Left lung (tissue), 4 donors: ENCODE measurements at regions not wholly inside any gene's neighbourhood (a gene's known extent, or its start where the extent isn't known, plus 50 kb on each side); places are given as distances from the start of the nearest gene placed in this dataset.

Experiments
- ATAC-seq: fragments of 200-7000 bp; cut with Tn5 transposase; one replicate; pipeline ENCODE4 v1.9.1; 2020; ENCODE audit warnings: moderate library complexity
- DNase-seq, 4 donors: peaks; one replicate each; pipeline ENCODE4 v3.0.0-alpha.2; 2013 to 2020
- H3K27ac ChIP-seq, 2 donors: fragments of 200-600 bp; sonication (generic) in 1 of 2; one replicate each; pipeline versions ENCODE4 v1.5.0 to v1.8.0; 2020 to 2021
- H3K27me3 ChIP-seq, 2 donors: fragments of 200-600 bp; sonication (generic) in 1 of 2; one replicate each; pipeline versions ENCODE4 v1.5.0 to v1.8.0; 2020 to 2021
- H3K36me3 ChIP-seq, 2 donors: fragments of 200-600 bp; sonication (generic) in 1 of 2; one replicate each; pipeline versions ENCODE4 v1.5.0 to v1.8.0; 2020 to 2021
- H3K4me1 ChIP-seq, 2 donors: fragments of 200-600 bp; one replicate each; pipeline ENCODE4 v1.8.0; 2021
- H3K4me3 ChIP-seq, 2 donors: fragments of 200-600 bp; sonication (generic) in 1 of 2; one replicate each; pipeline versions ENCODE4 v1.5.0 to v1.8.0; 2020 to 2021; ENCODE audit warnings: mild to moderate bottlenecking in 1 of 2
- H3K9me3 ChIP-seq, 2 donors: fragments of 200-600 bp; sonication (generic) in 1 of 2; one replicate each; pipeline versions ENCODE4 v1.5.0 to v1.8.0; 2020 to 2021
- intact Hi-C, 2 donors: fragments of 100-400 bp; cut with DNase I; formaldehyde crosslinking; loops; one replicate each; pipeline versions ENCODE4 v1.11.2 to v1.14.2; 2022
- TF ChIP-seq, protein P1 (sequence below), 2 donors: fragments of 200-600 bp; sonication (generic) in 1 of 2; IDR thresholded peaks; one replicate each; pipeline versions ENCODE4 v1.5.0 to v1.8.0; 2021; ENCODE audit warnings: antibody characterized with exemption in 2 of 2
- donor health status: DM: no; HTN: yes; CAD: no.
- donor health status: DM: no; HTN: no; CAD: no.

GRCh38 chr9:24333629-24334028 is 212.1 kb downstream of the IZUMO3 start:
- no peaks in the 10 kb centered on the region for H3K9me3 ChIP-seq
- no peaks in the 10 kb centered on the region for H3K27me3 ChIP-seq
- no peaks in the 10 kb centered on the region for H3K36me3 ChIP-seq
- TF ChIP-seq, protein P1, sequence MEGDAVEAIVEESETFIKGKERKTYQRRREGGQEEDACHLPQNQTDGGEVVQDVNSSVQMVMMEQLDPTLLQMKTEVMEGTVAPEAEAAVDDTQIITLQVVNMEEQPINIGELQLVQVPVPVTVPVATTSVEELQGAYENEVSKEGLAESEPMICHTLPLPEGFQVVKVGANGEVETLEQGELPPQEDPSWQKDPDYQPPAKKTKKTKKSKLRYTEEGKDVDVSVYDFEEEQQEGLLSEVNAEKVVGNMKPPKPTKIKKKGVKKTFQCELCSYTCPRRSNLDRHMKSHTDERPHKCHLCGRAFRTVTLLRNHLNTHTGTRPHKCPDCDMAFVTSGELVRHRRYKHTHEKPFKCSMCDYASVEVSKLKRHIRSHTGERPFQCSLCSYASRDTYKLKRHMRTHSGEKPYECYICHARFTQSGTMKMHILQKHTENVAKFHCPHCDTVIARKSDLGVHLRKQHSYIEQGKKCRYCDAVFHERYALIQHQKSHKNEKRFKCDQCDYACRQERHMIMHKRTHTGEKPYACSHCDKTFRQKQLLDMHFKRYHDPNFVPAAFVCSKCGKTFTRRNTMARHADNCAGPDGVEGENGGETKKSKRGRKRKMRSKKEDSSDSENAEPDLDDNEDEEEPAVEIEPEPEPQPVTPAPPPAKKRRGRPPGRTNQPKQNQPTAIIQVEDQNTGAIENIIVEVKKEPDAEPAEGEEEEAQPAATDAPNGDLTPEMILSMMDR (IDR thresholded peaks at IDR 0.05): no peak
- no peak overlapping the region for H3K4me3 ChIP-seq
- intact Hi-C loops: no loop called here
- DNase-seq (no peak), ATAC-seq (no peak)
- no peak overlapping the region for H3K27ac ChIP-seq
- no peaks in the 10 kb centered on the region for H3K4me1 ChIP-seq

DNA sequence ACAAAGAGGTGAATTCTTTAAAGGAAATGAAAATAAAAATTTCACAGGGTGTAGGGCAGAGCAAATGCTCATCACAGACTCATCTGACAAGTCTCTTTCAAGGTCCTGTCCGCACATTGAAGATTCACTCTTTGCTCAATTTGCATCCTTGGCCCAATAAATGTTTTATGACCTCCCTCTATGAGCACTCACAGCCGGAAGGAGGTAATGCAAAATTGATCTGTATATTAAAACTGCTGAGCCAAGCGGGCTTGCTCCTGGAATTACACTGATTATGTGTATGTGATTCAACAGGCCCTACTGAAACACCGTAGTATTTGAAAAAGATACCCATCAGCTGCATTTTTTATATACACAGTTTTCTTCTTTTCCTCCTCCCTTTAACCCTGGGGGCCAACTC is 246.8 kb downstream of the IZUMO3 start:
- Histone ChIP-seq H3K9me3 (peaks cover 0 to 16% of the 10 kb centered on the region in 2 donors), H3K36me3 (no peaks in the 10 kb centered on the region), H3K27ac (no peak overlapping the region), H3K27me3 (no peaks in the 10 kb centered on the region), H3K4me1 (no peaks in the 10 kb centered on the region), H3K4me3 (no peak overlapping the region)
- intact Hi-C loops: no loop called here
- TF ChIP-seq, protein P1 (IDR thresholded peaks at IDR 0.05): no peak
- ATAC-seq: no peak
- no peak for DNase-seq

GRCh38 chr9:24297931-24298330 is 247.8 kb downstream of the IZUMO3 start:
- Histone ChIP-seq H3K27me3 (no peaks in the 10 kb centered on the region), H3K4me3 (no peak overlapping the region), H3K4me1 (no peaks in the 10 kb centered on the region), H3K9me3 (peaks cover 0 to 6% of the 10 kb centered on the region in 2 donors), H3K36me3 (no peaks in the 10 kb centered on the region), H3K27ac (no peak overlapping the region)
- DNase-seq: no peak
- TF ChIP-seq, protein P1 (IDR thresholded peaks at IDR 0.05): no peak
- intact Hi-C loops: no loop called here
- ATAC-seq: no peak

DNA sequence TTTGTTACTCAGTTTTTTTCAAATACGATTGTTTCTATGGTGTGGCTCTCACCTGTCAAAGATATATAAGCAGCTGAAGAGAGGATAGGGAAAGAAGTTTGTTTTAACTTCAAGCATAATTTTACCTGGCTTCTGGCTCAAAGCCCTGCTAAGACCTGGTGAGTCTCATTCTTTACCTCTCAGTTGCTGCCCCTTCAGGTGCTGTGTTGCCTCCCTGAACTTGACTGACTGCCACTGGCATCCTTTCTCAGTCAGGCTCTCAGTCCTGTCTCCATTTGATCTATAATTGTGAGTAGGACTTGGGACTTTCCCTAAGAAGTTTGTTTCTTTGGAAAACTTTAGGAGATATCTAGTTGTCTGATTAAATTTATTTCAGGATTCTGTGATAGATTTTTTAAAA is 249.6 kb downstream of the IZUMO3 start:
- no peak overlapping the region for H3K4me3 ChIP-seq
- H3K27me3 ChIP-seq: no peaks in the 10 kb centered on the region
- H3K4me1 ChIP-seq: no peaks in the 10 kb centered on the region
- H3K27ac ChIP-seq: no peak overlapping the region
- intact Hi-C loops: no loop called here
- TF ChIP-seq, protein P1 (IDR thresholded peaks at IDR 0.05): no peak
- H3K9me3 ChIP-seq: peaks cover 0 to 2% of the 10 kb centered on the region in 2 donors
- no peaks in the 10 kb centered on the region for H3K36me3 ChIP-seq
- DNase-seq (no peak), ATAC-seq (no peak)

DNA sequence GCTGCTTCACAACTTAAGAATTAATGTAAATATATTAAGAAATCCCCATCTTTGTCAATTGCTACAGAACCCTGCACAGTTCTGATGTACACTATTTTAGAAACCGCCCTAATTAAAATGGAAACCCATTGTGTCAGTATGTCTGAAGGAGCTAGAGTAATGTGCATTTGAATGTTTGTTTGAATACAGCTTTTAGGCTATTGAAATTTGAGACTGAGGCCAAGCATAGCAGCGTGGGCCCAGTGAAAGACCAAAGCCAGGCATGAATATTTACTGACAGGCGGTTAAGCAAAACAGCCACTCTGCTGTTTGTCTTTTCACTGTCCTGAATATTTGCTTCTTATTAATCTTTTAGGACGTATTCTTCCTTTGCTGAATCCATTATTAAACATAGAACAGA is 252.3 kb downstream of the IZUMO3 start:
- no peaks in the 10 kb centered on the region for H3K4me1 ChIP-seq
- TF ChIP-seq, protein P1 (IDR thresholded peaks at IDR 0.05): no peak
- H3K9me3 ChIP-seq: peaks cover 0 to 8% of the 10 kb centered on the region in 2 donors
- intact Hi-C loops: no loop called here
- no peak for ATAC-seq
- no peak overlapping the region for H3K27ac ChIP-seq
- H3K36me3 ChIP-seq: no peaks in the 10 kb centered on the region
- DNase-seq: no peak
- H3K4me3 ChIP-seq: no peak overlapping the region
- H3K27me3 ChIP-seq: no peaks in the 10 kb centered on the region
